NOMO-1 (cell line): ENCODE measurements at regions not wholly inside any gene's neighbourhood (a gene's known extent, or its start where the extent isn't known, plus 50 kb on each side); places are given as distances from the start of the nearest gene placed in this dataset.

ENCODE experiments used
- DNase-seq, 2 experiments: peaks; one replicate each; lab custom pipeline; 2025; ENCODE audit not compliant: unreplicated experiment in 2 of 2; lab: John Stamatoyannopoulos, UW

GRCh38 chr3:152185891-152186630, 82.7 kb upstream of the MBNL1 start:
- DNase-seq, result no peak

GRCh38 chr3:152190636-152191183, 78.0 kb upstream of the MBNL1 start:
- no peak for DNase-seq

GRCh38 chr3:152192050-152192449, 76.7 kb upstream of the MBNL1 start:
- DNase-seq, result no peak

DNA sequence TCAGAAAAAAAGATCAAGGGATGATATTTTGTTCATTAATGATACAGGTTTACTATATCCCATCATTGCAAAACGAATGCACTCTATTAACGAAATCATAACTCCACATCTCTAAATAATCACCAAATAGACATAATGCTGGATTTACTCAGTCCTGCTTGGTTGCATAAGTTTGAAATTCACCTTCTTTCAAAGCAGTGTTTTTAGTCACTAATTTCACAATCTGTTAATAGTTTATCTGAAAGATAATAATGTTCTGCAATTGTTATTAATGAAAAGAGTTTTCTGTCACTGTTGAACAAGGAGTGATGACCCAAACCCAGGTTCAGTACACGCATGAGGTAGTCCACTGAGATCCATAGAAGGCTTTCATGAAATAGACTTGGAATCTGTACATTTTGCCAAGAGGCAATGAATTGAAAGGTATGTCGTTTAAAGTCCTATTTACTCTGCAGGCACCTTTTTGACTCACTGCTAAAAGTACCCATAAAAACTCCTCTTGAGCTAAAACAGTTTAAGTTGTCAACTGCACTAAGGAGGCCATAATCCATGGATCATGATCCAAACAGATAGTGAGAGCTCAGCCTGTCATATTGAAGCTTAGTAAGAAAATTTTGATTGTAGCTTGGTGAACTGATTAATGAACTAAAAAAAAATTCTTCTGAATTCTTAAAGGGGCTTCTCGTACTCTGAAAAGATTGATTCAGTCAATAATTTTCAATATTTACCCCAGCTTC, 75.6 kb upstream of the MBNL1 start:
- no peak for DNase-seq

GRCh38 chr3:152193673-152194267, 75.0 kb upstream of the MBNL1 start:
- DNase-seq, result peak in 1 of 2 experiments; percentile 76

GRCh38 chr3:152195206-152195605, 73.5 kb upstream of the MBNL1 start:
- DNase-seq, result no peak

DNA sequence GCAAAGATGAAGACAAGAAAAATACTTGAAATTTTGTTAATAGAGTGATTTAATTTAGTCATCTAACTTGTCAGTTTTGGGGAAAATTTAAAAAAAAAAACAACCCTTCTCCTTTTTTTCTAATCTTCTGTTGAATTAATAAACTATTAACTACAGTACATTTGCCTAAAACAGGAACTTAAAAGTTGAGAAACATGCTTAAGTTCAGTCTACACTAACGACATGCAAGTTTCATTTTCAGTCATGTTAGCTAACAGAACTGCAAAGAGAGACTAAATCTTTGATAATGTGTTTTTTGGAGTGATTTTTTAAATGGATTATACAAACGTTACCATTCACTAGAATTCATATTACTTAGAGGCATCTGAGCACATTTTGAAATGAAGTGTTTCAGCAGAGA, 71.9 kb upstream of the MBNL1 start:
- DNase-seq, result peak; percentile 66 to 98

DNA sequence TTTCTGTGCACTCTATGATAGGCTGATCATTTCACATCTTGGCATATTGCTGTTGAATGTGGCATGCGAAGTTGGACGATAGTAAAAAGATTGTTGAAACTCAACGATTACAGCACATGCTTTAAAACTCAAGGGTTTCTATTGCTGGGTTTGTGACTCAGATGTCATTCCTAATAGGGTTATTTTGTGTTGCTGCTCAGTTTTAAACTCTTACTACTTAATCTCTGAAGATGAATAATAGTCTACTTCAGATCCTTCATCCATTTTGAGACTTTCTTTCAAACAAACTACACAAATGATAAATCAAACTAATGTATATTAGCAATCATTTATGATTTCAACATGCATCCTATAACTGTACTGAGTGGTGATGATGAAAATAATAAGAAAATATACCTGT, 71.3 kb upstream of the MBNL1 start:
- DNase-seq, result no peak

DNA sequence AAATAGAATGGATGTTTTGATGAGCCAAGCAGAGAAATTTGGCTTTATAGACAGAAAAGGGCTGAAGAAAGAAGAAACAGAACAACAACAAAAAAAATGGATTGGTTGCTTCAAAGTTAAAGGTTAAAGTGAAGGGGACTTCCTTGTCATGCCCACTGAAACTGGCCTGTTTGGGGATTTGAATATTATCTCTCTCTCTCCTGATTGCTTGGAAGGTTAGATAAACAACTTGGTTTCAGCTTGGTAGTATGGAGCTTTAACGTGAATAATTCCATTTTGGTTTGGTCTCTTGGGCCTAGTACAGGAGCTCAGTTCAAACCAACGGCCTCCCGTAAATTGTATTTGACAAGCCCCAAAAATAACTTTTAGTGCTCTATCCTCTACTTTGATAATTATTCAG, 70.8 kb upstream of the MBNL1 start:
- no peak for DNase-seq

GRCh38 chr3:152198665-152199064, 70.1 kb upstream of the MBNL1 start:
- DNase-seq, result no peak

DNA sequence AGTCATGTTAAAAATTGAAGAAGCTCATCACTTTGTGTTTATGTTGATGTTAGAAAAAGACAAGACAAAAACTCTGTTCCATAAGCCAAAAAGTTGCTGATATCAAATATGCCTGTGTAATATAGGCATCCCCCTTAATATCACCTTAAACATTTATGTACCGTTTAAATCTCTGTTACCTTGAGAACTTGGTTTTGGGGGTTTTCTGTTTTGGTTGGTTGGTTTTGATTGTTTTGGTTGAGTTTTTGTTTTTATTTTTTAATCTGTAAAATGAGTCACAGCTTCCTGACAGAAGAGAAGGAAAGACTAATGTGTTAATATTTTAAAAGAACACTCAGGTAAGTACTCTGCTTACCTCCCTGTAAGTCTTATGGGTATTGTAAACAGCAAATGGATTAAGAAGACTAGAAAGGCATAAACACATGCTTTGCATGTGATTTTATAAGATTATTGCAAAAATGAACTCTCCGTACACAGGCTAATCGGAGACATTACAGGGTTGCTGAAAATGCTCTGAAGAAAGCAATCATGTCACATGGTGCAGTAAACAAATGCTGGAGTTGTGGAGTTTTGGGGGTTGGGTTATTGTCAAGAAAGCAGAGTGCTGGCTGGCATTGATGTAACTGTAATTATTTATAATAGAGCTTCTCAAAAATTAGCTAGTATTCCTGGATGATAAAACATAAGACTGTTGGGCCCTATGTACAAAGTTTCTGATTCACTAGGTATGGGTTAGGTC, 69.5 kb upstream of the MBNL1 start:
- DNase-seq, result no peak

- no peak for DNase-seq
Observed at GRCh38 chr3:152200476-152201420, 68.0 kb upstream of the MBNL1 start.

- DNase-seq, result no peak
Observed at GRCh38 chr3:152202976-152203626, 65.6 kb upstream of the MBNL1 start.

DNA sequence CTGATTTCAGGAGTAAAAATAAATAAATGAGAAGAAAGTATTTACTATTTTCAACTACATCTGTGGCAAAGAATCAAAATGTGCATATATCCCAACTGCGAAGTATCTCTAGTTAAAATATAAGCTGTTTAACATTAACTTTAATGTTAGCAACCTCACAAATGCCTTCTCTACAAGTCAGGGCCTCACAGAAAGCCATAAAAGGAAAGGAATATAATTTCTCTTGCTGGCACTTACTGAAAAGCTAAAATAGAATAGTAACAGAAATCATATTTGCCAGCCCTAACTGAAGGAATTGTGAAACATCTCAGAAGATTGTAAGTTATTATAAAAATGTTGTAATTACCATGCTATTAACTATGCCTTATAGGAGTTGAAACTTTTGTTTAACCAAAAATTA, 65.1 kb upstream of the MBNL1 start:
- DNase-seq, result no peak

DNA sequence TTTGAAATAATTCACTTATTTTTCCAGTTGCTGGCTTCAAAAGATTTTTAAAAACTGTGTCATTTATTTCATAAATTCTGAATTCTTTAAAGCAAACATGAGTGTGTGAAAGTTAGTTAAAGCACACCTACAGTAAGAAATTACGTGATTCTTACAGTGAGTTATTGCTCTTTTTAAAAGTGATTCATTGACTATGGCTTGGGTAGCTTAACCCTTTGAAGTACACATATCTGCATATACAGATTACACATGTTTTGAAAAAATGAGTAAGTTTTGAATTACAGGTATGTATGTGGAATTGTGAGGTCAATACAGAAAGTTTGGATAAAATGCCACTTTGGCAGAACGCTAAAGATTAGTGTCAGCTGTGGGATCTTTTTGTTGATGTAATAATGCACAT, 64.5 kb upstream of the MBNL1 start:
- peak in 1 of 2 experiments; percentile 87 for DNase-seq

DNA sequence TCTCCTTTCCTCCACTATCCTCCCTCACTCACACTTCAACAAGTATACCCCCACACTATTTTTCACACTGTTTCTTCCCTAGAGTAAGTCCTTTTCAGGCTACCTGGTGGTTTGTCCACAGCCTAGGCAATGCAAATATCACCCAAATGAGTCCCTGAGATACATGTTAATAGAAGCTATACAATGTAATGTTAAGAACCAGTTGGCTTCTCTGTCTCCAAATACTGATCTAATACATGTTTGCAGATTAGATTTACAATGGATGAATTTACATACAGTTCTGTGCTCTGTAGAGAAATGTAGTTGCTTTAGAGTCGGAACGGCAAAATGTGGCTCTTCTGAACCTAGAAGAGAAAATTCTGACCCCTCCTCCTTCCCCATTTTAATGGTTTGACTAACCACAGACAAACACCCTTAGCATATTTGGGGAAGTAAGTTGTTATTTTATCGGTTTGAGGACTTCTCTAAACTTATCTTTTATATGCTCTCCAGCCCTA, 63.6 kb upstream of the MBNL1 start:
- peak; percentile 94 to 100 for DNase-seq

DNA sequence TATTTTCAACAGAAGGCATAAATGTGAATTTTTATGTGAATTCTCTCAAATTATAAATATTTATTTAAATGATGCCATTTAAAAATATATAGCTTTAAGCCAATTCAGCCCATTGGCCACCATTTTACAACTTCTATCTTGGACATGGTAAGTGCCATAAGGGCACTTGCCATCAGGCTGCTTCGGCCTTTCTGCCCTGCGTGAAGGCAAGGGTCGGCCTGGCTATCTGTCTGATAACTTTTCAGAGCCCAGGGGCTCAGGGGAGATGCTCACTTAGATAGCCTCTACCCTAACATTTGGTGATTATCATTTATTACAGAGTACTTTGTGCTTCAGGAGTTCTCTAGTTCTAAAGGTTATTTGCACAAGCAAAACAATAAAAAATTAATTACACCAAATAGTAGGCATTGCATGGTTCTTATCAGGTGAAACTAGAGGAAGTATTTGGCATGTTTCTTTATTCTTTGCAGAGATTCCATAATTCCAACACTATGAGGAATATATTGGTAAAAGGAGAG, 62.4 kb upstream of the MBNL1 start:
- no peak for DNase-seq

- no peak for DNase-seq
Observed at GRCh38 chr3:152208439-152208838, 60.3 kb upstream of the MBNL1 start.

DNA sequence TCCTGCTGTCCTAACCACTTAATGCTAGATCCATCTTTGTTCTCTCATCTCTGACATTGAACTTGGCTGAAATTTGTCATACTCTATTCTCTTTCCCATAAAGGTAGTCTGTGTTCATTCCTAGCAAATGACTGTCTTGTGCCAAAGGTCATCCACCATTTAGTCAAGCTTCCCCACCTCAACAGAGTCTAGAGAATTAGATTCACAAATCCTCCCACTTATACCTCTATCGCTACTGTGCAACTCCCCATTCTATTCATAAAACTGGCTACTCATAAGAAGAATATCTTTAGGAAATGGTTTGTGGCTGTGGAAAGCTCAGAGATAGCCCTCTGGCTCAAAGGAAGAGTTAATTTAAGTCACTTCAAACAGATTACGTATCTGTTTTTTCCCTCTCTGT, 59.7 kb upstream of the MBNL1 start:
- no peak for DNase-seq
